Upper lobe of left lung (tissue), 4 donors: ENCODE measurements at regions not wholly inside any gene's neighbourhood (a gene's known extent, or its start where the extent isn't known, plus 50 kb on each side); places are given as distances from the start of the nearest gene placed in this dataset.
"Not testable (repeated sequence)": the region's sequence is repeated elsewhere in the genome, so short reads cannot be mapped to it uniquely, and the experiment has no call there.

ENCODE experiments used
- CTCF ChIP-seq, 6 experiments: fragments of 450-650 bp in 4 of 6; fragments of 200-600 bp in 2 of 6; sonication (generic) in 2 of 6; IDR thresholded peaks; one replicate each; pipeline ENCODE4 v1.5.1; 2016 to 2019; ENCODE audit warnings: antibody characterized with exemption in 6 of 6
- POLR2A ChIP-seq, 4 donors: fragments of 450-650 bp; IDR thresholded peaks; one replicate each; pipeline ENCODE4 v1.5.1; 2016 to 2017; ENCODE audit warnings: antibody characterized with exemption in 4 of 4, mild to moderate bottlenecking in 2 of 4
- POLR2AphosphoS5 ChIP-seq, 2 donors: sonication (generic); formaldehyde crosslinking; IDR thresholded peaks; one replicate each; pipeline ENCODE4 v1.5.1; 2017; ENCODE audit warnings: antibody characterized with exemption in 2 of 2

GRCh38 chr20:29320216-29320949, 1937.1 kb upstream of the DEFB115 start:
- TF ChIP-seq CTCF, POLR2A, POLR2AphosphoS5 (IDR thresholded peaks at IDR 0.05): not testable (repeated sequence)
